ENCODE measurements at regions not wholly inside any gene's neighbourhood (a gene's known extent, or its start where the extent isn't known, plus 50 kb on each side); places are given as distances from the start of the nearest gene placed in this dataset.
A peak's percentile ranks its signal among the peaks of the same experiment; 100 is the strongest.

GRCh38 chr15:61680260-61681037, 379.8 kb downstream of the VPS13C start:
- DNase-seq (ENCODE audit: low read depth), result no peak
- no peak for TF ChIP-seq CTCF (IDR thresholded peaks at IDR 0.05; ENCODE audit: insufficient read depth, low read depth, low read length, missing control alignments)
- no peak overlapping the region for H3K4me3 ChIP-seq (ENCODE audit: low read length)

DNA sequence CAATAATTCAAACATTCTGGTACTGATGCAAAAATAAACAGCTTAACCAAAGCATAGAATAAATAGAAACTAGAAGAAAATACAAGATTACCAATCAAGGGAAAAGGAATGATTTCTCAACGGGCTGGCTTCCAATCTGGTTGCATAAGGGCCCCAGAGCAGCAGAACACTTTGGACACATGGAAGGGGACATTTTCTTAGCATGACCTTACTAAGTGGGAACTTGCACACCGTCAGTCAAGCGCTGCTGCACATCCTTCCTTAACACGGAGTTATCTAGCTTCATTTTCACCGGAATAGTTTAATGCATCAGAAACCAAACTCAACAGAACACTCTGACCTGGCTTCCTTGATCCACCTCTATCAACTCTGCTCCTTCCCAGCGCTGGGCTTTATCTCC, 388.5 kb downstream of the VPS13C start:
- no peak overlapping the region for H3K4me3 ChIP-seq (ENCODE audit: low read length)
- TF ChIP-seq CTCF (IDR thresholded peaks at IDR 0.05; ENCODE audit: insufficient read depth, low read depth, low read length, missing control alignments), result no peak
- no peak for DNase-seq (ENCODE audit: low read depth)

DNA sequence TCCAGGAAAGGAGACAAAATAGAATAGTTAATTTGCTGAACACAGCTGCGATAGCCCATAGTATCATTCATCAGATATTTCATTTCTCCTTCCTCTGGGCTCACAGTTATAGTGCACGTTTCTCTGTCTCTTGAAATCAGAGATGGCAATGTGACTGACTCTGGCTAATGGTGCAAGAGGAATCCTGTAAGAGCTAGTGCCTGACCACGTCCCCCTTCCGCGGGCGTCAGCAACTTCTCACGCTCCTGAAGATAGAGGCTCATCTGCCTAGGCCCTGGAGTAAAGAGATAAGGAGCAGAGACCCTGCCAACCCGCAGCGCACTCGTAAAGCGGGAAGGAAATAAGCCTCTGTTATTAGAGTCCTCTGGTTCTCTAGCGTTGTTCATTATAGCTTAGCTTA, 391.8 kb downstream of the VPS13C start:
- H3K4me3 ChIP-seq (ENCODE audit: low read length), result no peak overlapping the region
- DNase-seq (ENCODE audit: low read depth), result no peak
- TF ChIP-seq CTCF (IDR thresholded peaks at IDR 0.05; ENCODE audit: insufficient read depth, low read depth, low read length, missing control alignments), result no peak

- H3K4me3 ChIP-seq (ENCODE audit: low read length), result no peak overlapping the region
- DNase-seq (ENCODE audit: low read depth), result peak; percentile 13
- no peak for TF ChIP-seq CTCF (IDR thresholded peaks at IDR 0.05; ENCODE audit: insufficient read depth, low read depth, low read length, missing control alignments)
Observed at GRCh38 chr15:61661791-61662190, 398.5 kb downstream of the VPS13C start.

DNA sequence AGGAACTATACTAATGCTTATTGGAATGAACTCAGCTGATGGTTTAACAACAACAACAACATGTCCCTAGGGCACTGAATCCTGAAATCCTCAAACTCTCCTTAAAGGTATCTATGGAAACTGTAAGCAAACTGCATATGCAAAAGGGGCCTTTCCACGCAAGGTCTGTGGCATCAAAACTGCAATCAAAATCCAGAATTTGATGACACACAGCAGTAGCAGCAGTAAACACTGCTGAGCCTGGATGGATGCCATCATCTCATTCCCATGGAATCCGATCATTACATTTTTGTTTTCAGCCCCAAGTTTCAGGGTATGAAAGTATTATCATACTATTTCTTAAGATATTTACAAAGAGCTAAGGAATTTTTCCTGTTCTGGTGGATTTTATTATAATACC, 399.7 kb downstream of the VPS13C start:
- DNase-seq (ENCODE audit: low read depth), result no peak
- no peak for TF ChIP-seq CTCF (IDR thresholded peaks at IDR 0.05; ENCODE audit: insufficient read depth, low read depth, low read length, missing control alignments)
- no peak overlapping the region for H3K4me3 ChIP-seq (ENCODE audit: low read length)

- TF ChIP-seq CTCF (IDR thresholded peaks at IDR 0.05; ENCODE audit: insufficient read depth, low read depth, low read length, missing control alignments), result no peak
- no peak overlapping the region for H3K4me3 ChIP-seq (ENCODE audit: low read length)
- no peak for DNase-seq (ENCODE audit: low read depth)
Observed at GRCh38 chr15:61659566-61660190, 400.6 kb downstream of the VPS13C start.

All from epithelial cell of esophagus (primary cell).